ENCODE measurements at regions not wholly inside any gene's neighbourhood (a gene's known extent, or its start where the extent isn't known, plus 50 kb on each side); places are given as distances from the start of the nearest gene placed in this dataset.

GRCh38 chr9:89892920-89893319 lies 288.1 kb downstream of the GADD45G start:
- no peak for TF ChIP-seq CTCF (conservative IDR thresholded peaks at IDR 0.05; ENCODE audit: low read depth in 2 of 2)
- no peak for TF ChIP-seq EZH2 (IDR thresholded peaks at IDR 0.05; ENCODE audit: low read depth, unreplicated experiment)
- TF ChIP-seq, protein P1, sequence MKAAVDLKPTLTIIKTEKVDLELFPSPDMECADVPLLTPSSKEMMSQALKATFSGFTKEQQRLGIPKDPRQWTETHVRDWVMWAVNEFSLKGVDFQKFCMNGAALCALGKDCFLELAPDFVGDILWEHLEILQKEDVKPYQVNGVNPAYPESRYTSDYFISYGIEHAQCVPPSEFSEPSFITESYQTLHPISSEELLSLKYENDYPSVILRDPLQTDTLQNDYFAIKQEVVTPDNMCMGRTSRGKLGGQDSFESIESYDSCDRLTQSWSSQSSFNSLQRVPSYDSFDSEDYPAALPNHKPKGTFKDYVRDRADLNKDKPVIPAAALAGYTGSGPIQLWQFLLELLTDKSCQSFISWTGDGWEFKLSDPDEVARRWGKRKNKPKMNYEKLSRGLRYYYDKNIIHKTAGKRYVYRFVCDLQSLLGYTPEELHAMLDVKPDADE (IDR thresholded peaks at IDR 0.05): no peak
- no peak for TF ChIP-seq POLR2AphosphoS5 (IDR thresholded peaks at IDR 0.05; ENCODE audit: low read depth)
- TF ChIP-seq JUNB (IDR thresholded peaks at IDR 0.05; ENCODE audit: unreplicated experiment): no peak
- no peak for TF ChIP-seq REST (IDR thresholded peaks at IDR 0.05; ENCODE audit: unreplicated experiment)
- no peak for TF ChIP-seq EZH2phosphoT487 (IDR thresholded peaks at IDR 0.05; ENCODE audit: unreplicated experiment)
- TF ChIP-seq CREB1 (CRISPR knock-in tag; IDR thresholded peaks at IDR 0.05; ENCODE audit: low read depth): no peak
- TF ChIP-seq ZNF331 (CRISPR knock-in tag; IDR thresholded peaks at IDR 0.05; ENCODE audit: low read depth): no peak
- no peak for TF ChIP-seq ZNF114 (CRISPR knock-in tag; IDR thresholded peaks at IDR 0.05)

Data from GM23338 (cell line).